H9 (cell line): ENCODE measurements at regions not wholly inside any gene's neighbourhood (a gene's known extent, or its start where the extent isn't known, plus 50 kb on each side); places are given as distances from the start of the nearest gene placed in this dataset.

ENCODE experiments used
- DNase-seq: peaks from one replicate; pipeline ENCODE4 v3.0.0-alpha.2; 2017
- H2AFZ ChIP-seq: one replicate; pipeline ENCODE4 v1.6.1; 2013; ENCODE audit warnings: mild to moderate bottlenecking, low read length, control low read depth, moderate library complexity
- H2AK5ac ChIP-seq: 2 replicates; pipeline ENCODE4 v1.6.1; 2013; ENCODE audit warnings: low read length, control low read depth, mixed read lengths; ENCODE audit not compliant: insufficient read length
- H2BK120ac ChIP-seq: one replicate; pipeline ENCODE4 v1.6.1; 2013; ENCODE audit warnings: low read depth, mild to moderate bottlenecking, low read length, control low read depth, inconsistent platforms; ENCODE audit not compliant: poor library complexity, severe bottlenecking
- H2BK12ac ChIP-seq: 2 replicates; pipeline ENCODE4 v1.6.1; 2013; ENCODE audit warnings: low read length, control low read depth, mixed read lengths, low read depth; ENCODE audit not compliant: insufficient read length
- H2BK15ac ChIP-seq: 2 replicates; pipeline ENCODE4 v1.6.1; 2013; ENCODE audit warnings: low read depth, low read length, control low read depth
- H2BK20ac ChIP-seq: one replicate; pipeline ENCODE4 v1.6.1; 2013; ENCODE audit warnings: low read depth, mild to moderate bottlenecking, low read length, control low read depth, inconsistent platforms; ENCODE audit not compliant: poor library complexity, severe bottlenecking
- H2BK5ac ChIP-seq: 2 replicates; pipeline ENCODE4 v1.6.1; 2013; ENCODE audit warnings: low read length, control low read depth, mixed read lengths; ENCODE audit not compliant: insufficient read length
- H3K14ac ChIP-seq: 2 replicates; pipeline ENCODE4 v1.6.1; 2013; ENCODE audit warnings: low read length, control low read depth; ENCODE audit not compliant: insufficient read depth
- H3K18ac ChIP-seq: 2 replicates; pipeline ENCODE4 v1.6.1; 2013; ENCODE audit warnings: low read depth, mild to moderate bottlenecking, mixed read lengths, low read length, control low read depth; ENCODE audit not compliant: insufficient read length
- H3K23ac ChIP-seq: 2 replicates; pipeline ENCODE4 v1.6.1; 2013; ENCODE audit warnings: low read length, control low read depth, mixed read lengths, low read depth; ENCODE audit not compliant: insufficient read length
- H3K23me2 ChIP-seq: 2 replicates; pipeline ENCODE4 v1.6.1; 2013; ENCODE audit warnings: low read depth, mild to moderate bottlenecking, mixed read lengths, low read length, control low read depth; ENCODE audit not compliant: insufficient read length, poor library complexity, severe bottlenecking
- H3K27ac ChIP-seq: 2 replicates; pipeline ENCODE4 v1.5.1; 2013; ENCODE audit warnings: low read length, control low read depth, mixed read lengths, low read depth; ENCODE audit not compliant: insufficient read length
- H3K27me3 ChIP-seq: 2 replicates; pipeline ENCODE4 v1.6.1; 2013; ENCODE audit warnings: low read length, control low read depth, inconsistent platforms; ENCODE audit not compliant: insufficient read depth
- H3K4ac ChIP-seq: 2 replicates; pipeline ENCODE4 v1.6.1; 2013; ENCODE audit warnings: low read depth, mild to moderate bottlenecking, control low read depth, inconsistent platforms, low read length, moderate library complexity
- H3K4me1 ChIP-seq: 2 replicates; pipeline ENCODE4 v1.6.1; 2013; ENCODE audit warnings: low read length, control low read depth, inconsistent platforms; ENCODE audit not compliant: insufficient read depth
- H3K4me2 ChIP-seq: 2 replicates; pipeline ENCODE4 v1.6.1; 2013; ENCODE audit warnings: low read length, control low read depth, mixed read lengths; ENCODE audit not compliant: insufficient read length, insufficient read depth
- H3K56ac ChIP-seq: 2 replicates; pipeline ENCODE4 v1.6.1; 2013; ENCODE audit warnings: low read depth, mild to moderate bottlenecking, mixed read lengths, low read length, control low read depth; ENCODE audit not compliant: insufficient read length
- H3K79me1 ChIP-seq: 2 replicates; pipeline ENCODE4 v1.6.1; 2013; ENCODE audit warnings: low read depth, mild to moderate bottlenecking, moderate library complexity, low read length, control low read depth, inconsistent platforms; ENCODE audit not compliant: insufficient read depth, poor library complexity, severe bottlenecking
- H3K79me2 ChIP-seq: 2 replicates; pipeline ENCODE4 v1.6.1; 2013; ENCODE audit warnings: low read length, control low read depth, inconsistent platforms; ENCODE audit not compliant: insufficient read depth
- H3K9ac ChIP-seq: 2 replicates; pipeline ENCODE4 v1.6.1; 2013; ENCODE audit warnings: low read length, control low read depth, mixed read lengths; ENCODE audit not compliant: insufficient read length; ENCODE audit errors: extremely low read depth
- H3K9me3 ChIP-seq: one replicate; pipeline ENCODE4 v1.6.1; 2013; ENCODE audit warnings: low read depth, low read length, inconsistent platforms; ENCODE audit not compliant: control insufficient read depth
- H3T11ph ChIP-seq: one replicate; pipeline ENCODE4 v1.6.1; 2013; ENCODE audit warnings: mild to moderate bottlenecking, low read length, control low read depth, inconsistent platforms
- H4K20me1 ChIP-seq: one replicate; pipeline ENCODE4 v1.6.1; 2013; ENCODE audit not compliant: control insufficient read depth, insufficient read length, insufficient read depth
- H4K5ac ChIP-seq: 2 replicates; pipeline ENCODE4 v1.6.1; 2013; ENCODE audit warnings: low read depth, mild to moderate bottlenecking, mixed read lengths, low read length, control low read depth; ENCODE audit not compliant: insufficient read length
- H4K8ac ChIP-seq: replicated peaks from 2 replicates; pipeline ENCODE4 v1.6.1; 2013; ENCODE audit warnings: low read length, control low read depth, mixed read lengths, low read depth; ENCODE audit not compliant: insufficient read length
- H4K91ac ChIP-seq: 2 replicates; pipeline ENCODE4 v1.6.1; 2013; ENCODE audit warnings: low read depth, mild to moderate bottlenecking, moderate library complexity, mixed read lengths, low read length, control low read depth; ENCODE audit not compliant: insufficient read length
- H3K27ac Mint-ChIP-seq, 3 experiments: 2 replicates in 2 of 3; 3 replicates in 1 of 3; pipeline ENCODE4 v1.8.0; 2020 to 2021; ENCODE audit warnings: mixed read lengths in 3 of 3, mild to moderate bottlenecking in 1 of 3, moderate library complexity in 1 of 3
- H3K27me3 Mint-ChIP-seq: 2 replicates; pipeline ENCODE4 v1.8.0; 2021; ENCODE audit warnings: low read depth, mild to moderate bottlenecking, moderate library complexity, mixed read lengths
- H3K36me3 Mint-ChIP-seq, 3 experiments: 2 replicates in 2 of 3; 3 replicates in 1 of 3; pipeline ENCODE4 v1.8.0; 2020 to 2021; ENCODE audit warnings: low read depth in 3 of 3, mixed read lengths in 3 of 3; ENCODE audit not compliant: insufficient read depth in 1 of 3
- H3K4me1 Mint-ChIP-seq, 2 experiments: 2 replicates each; pipeline ENCODE4 v1.8.0; 2020; ENCODE audit warnings: mixed read lengths in 2 of 2
- H3K4me3 Mint-ChIP-seq, 2 experiments: 2 replicates in 1 of 2; 3 replicates in 1 of 2; pipeline ENCODE4 v1.8.0; 2020 to 2021; ENCODE audit warnings: mild to moderate bottlenecking in 2 of 2, mixed read lengths in 2 of 2, moderate library complexity in 1 of 2
- H3K9me3 Mint-ChIP-seq, 2 experiments: 2 replicates in 1 of 2; 3 replicates in 1 of 2; pipeline ENCODE4 v1.8.0; 2020; ENCODE audit warnings: mild to moderate bottlenecking in 2 of 2, mixed read lengths in 2 of 2, moderate library complexity in 1 of 2
- WGBS: extraction: QIAGEN DNeasy Blood & Tissue Kit; methylation state at CpG from one replicate; pipeline ENCODE4 v1.1.7; 2013; ENCODE audit warnings: missing lambda C conversion rate, low lambda C conversion rate, mixed read lengths; ENCODE audit not compliant: insufficient read length; ENCODE audit errors: extremely low coverage; 5-methylcytosine and 5-hydroxymethylcytosine counted together
- TF ChIP-seq, protein P1 (sequence below): fragments of 200-600 bp; sonication (generic); conservative IDR thresholded peaks from 3 replicates; pipeline ENCODE4 v1.8.0; 2021; ENCODE audit warnings: antibody characterized with exemption, mild to moderate bottlenecking

DNA sequence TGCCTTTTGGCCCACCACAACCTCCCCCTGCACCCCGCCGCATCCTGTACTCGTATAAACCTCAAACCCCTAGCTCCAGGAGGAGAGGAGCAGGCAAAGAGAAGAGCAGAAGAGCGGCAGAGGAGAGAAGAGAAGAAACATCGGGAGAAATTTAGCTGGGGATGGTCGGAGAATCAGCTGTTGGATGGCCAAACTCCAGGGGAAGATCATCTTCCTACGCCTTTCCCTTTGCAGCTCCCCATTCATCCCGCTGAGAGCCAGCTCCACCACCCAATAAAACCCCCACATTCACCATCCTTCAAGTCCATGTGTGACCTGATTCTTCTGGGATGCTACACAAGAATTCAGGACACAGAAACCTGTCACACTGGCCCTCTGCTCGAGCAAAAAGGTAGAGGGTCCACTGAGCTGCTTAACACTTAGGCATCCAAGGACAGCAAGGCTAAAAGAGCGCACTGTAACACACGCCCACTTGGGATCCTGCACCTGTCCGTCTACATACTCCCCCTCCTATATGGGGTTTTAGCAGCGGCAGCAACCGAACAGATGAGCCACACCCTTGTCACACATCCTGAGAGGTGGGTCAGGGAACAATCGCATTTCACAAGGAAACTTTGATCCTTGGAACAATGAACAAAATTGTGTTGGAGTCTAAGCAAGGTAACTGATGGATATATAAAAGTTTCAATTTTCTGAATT, 51.6 kb upstream of the MIR17HG start:
- no peaks in the 10 kb centered on the region for H3K27me3 ChIP-seq
- H3K14ac ChIP-seq: no peak overlapping the region
- H3K23ac ChIP-seq: no peak overlapping the region
- H3K27ac ChIP-seq: no peak overlapping the region
- H2BK15ac ChIP-seq: no peak overlapping the region
- WGBS: no CpG with 5 or more reads among the region's 15 CpGs
- no peak overlapping the region for H3K4me3 Mint-ChIP-seq
- no peak overlapping the region for H2BK20ac ChIP-seq
- H3K18ac ChIP-seq: no peak overlapping the region
- H3K79me1 ChIP-seq: no peaks in the 10 kb centered on the region
- H3K79me2 ChIP-seq: no peaks in the 10 kb centered on the region
- no peak overlapping the region for H3T11ph ChIP-seq
- TF ChIP-seq, protein P1, sequence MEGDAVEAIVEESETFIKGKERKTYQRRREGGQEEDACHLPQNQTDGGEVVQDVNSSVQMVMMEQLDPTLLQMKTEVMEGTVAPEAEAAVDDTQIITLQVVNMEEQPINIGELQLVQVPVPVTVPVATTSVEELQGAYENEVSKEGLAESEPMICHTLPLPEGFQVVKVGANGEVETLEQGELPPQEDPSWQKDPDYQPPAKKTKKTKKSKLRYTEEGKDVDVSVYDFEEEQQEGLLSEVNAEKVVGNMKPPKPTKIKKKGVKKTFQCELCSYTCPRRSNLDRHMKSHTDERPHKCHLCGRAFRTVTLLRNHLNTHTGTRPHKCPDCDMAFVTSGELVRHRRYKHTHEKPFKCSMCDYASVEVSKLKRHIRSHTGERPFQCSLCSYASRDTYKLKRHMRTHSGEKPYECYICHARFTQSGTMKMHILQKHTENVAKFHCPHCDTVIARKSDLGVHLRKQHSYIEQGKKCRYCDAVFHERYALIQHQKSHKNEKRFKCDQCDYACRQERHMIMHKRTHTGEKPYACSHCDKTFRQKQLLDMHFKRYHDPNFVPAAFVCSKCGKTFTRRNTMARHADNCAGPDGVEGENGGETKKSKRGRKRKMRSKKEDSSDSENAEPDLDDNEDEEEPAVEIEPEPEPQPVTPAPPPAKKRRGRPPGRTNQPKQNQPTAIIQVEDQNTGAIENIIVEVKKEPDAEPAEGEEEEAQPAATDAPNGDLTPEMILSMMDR: no peak
- DNase-seq: no peak
- H2AK5ac ChIP-seq: no peak overlapping the region
- no peak overlapping the region for H3K9ac ChIP-seq
- H3K23me2 ChIP-seq: no peaks in the 10 kb centered on the region
- peaks cover 2 to 3% of the 10 kb centered on the region in 2 experiments; a peak in 2 of 4 replicates for H3K4me1 Mint-ChIP-seq
- H3K56ac ChIP-seq: no peak overlapping the region
- no peaks in the 10 kb centered on the region for H4K20me1 ChIP-seq
- H3K27me3 Mint-ChIP-seq: no peaks in the 10 kb centered on the region
- H3K9me3 Mint-ChIP-seq: no peaks in the 10 kb centered on the region
- H2BK120ac ChIP-seq: no peak overlapping the region
- H3K27ac Mint-ChIP-seq: no peak overlapping the region; a peak in 1 of 7 replicates
- no peaks in the 10 kb centered on the region for H3K36me3 Mint-ChIP-seq
- H3K4me2 ChIP-seq: no peak overlapping the region
- no peak overlapping the region for H4K5ac ChIP-seq
- no peak overlapping the region for H4K91ac ChIP-seq
- H2BK12ac ChIP-seq: no peak overlapping the region
- no peak overlapping the region for H4K8ac ChIP-seq
- no peak overlapping the region for H2AFZ ChIP-seq
- H2BK5ac ChIP-seq: no peak overlapping the region
- H3K9me3 ChIP-seq: no peaks in the 10 kb centered on the region
- H3K4me1 ChIP-seq: no peaks in the 10 kb centered on the region
- no peak overlapping the region for H3K4ac ChIP-seq
